Suprapubic skin (tissue), 3 donors: ENCODE measurements at regions not wholly inside any gene's neighbourhood (a gene's known extent, or its start where the extent isn't known, plus 50 kb on each side); places are given as distances from the start of the nearest gene placed in this dataset.

Experiments used
- CTCF ChIP-seq, 2 donors: fragments of 200-600 bp in 1 of 2; fragments of 450-650 bp in 1 of 2; sonication (generic) in 1 of 2; IDR thresholded peaks; one replicate each; pipeline ENCODE4 v1.5.1; 2016 to 2019; ENCODE audit warnings: antibody characterized with exemption in 2 of 2, mild to moderate bottlenecking in 1 of 2, moderate library complexity in 1 of 2
- POLR2AphosphoS5 ChIP-seq, 3 donors: sonication (generic); formaldehyde crosslinking; IDR thresholded peaks; one replicate each; pipeline ENCODE4 v1.6.1; 2017; ENCODE audit warnings: antibody characterized with exemption in 3 of 3

- no peak for TF ChIP-seq CTCF (IDR thresholded peaks at IDR 0.05)
- TF ChIP-seq POLR2AphosphoS5 (IDR thresholded peaks at IDR 0.05), result no peak
Observed at GRCh38 chr11:70766901-70767300, 368.6 kb downstream of the CTTN start.
